ENCODE measurements at regions not wholly inside any gene's neighbourhood (a gene's known extent, or its start where the extent isn't known, plus 50 kb on each side); places are given as distances from the start of the nearest gene placed in this dataset.

- H3K36me3 ChIP-seq (ENCODE audit: insufficient read depth, low read length), result no peaks in the 10 kb centered on the region
- H3K4me1 ChIP-seq (ENCODE audit: insufficient read depth, low read length), result peaks cover 8% of the 10 kb centered on the region
- H3K27me3 ChIP-seq (ENCODE audit: insufficient read depth, low read length), result peaks cover 68% of the 10 kb centered on the region
- no peak overlapping the region for H3K4me3 ChIP-seq (ENCODE audit: low read length)
- no peaks in the 10 kb centered on the region for H3K9me3 ChIP-seq (ENCODE audit: low read length)
- no peak overlapping the region for H2AFZ ChIP-seq (ENCODE audit: low read depth, low read length)
Measured at GRCh38 chr20:62549499-62550086, 73.8 kb upstream of the GATA5 start.

- Histone ChIP-seq H3K36me3 (ENCODE audit: insufficient read depth, low read length) (no peaks in the 10 kb centered on the region), H3K9me3 (ENCODE audit: low read length) (no peaks in the 10 kb centered on the region), H2AFZ (ENCODE audit: low read depth, low read length) (no peak overlapping the region), H3K27me3 (ENCODE audit: insufficient read depth, low read length) (peaks cover 73% of the 10 kb centered on the region), H3K4me1 (ENCODE audit: insufficient read depth, low read length) (peaks cover 8% of the 10 kb centered on the region), H3K4me3 (ENCODE audit: low read length) (no peak overlapping the region)
Measured at GRCh38 chr20:62550087-62550632, 74.4 kb upstream of the GATA5 start.

- H2AFZ ChIP-seq (ENCODE audit: low read depth, low read length), result no peak overlapping the region
- H3K27me3 ChIP-seq (ENCODE audit: insufficient read depth, low read length), result peaks cover 88% of the 10 kb centered on the region
Measured at GRCh38 chr20:62551407-62552323, 75.9 kb upstream of the GATA5 start.

GRCh38 chr20:62552613-62553012 lies 76.8 kb upstream of the GATA5 start:
- Histone ChIP-seq H3K4me1 (ENCODE audit: insufficient read depth, low read length) (peaks cover 12% of the 10 kb centered on the region), H3K27me3 (ENCODE audit: insufficient read depth, low read length) (peaks cover 95% of the 10 kb centered on the region), H3K36me3 (ENCODE audit: insufficient read depth, low read length) (no peaks in the 10 kb centered on the region), H3K9me3 (ENCODE audit: low read length) (no peaks in the 10 kb centered on the region), H3K4me3 (ENCODE audit: low read length) (no peak overlapping the region), H2AFZ (ENCODE audit: low read depth, low read length) (no peak overlapping the region)

More at GRCh38 chr20:62551407-62552323, 75.9 kb upstream of the GATA5 start:
- Histone ChIP-seq H3K4me3 (ENCODE audit: low read length) (no peak overlapping the region), H3K4me1 (ENCODE audit: insufficient read depth, low read length) (peaks cover 8% of the 10 kb centered on the region), H3K36me3 (ENCODE audit: insufficient read depth, low read length) (no peaks in the 10 kb centered on the region), H3K9me3 (ENCODE audit: low read length) (no peaks in the 10 kb centered on the region)

- peaks cover 96% of the 10 kb centered on the region for H3K27me3 ChIP-seq (ENCODE audit: insufficient read depth, low read length)
- no peak overlapping the region for H2AFZ ChIP-seq (ENCODE audit: low read depth, low read length)
- H3K9me3 ChIP-seq (ENCODE audit: low read length), result no peaks in the 10 kb centered on the region
- peaks cover 17% of the 10 kb centered on the region for H3K4me1 ChIP-seq (ENCODE audit: insufficient read depth, low read length)
- H3K4me3 ChIP-seq (ENCODE audit: low read length), result no peak overlapping the region
- no peaks in the 10 kb centered on the region for H3K36me3 ChIP-seq (ENCODE audit: insufficient read depth, low read length)
Measured at GRCh38 chr20:62553136-62553837, 77.5 kb upstream of the GATA5 start.

GRCh38 chr20:62553838-62554161 lies 78.0 kb upstream of the GATA5 start:
- H3K27me3 ChIP-seq (ENCODE audit: insufficient read depth, low read length), result peaks cover 96% of the 10 kb centered on the region
- no peak overlapping the region for H3K4me3 ChIP-seq (ENCODE audit: low read length)
- peaks cover 19% of the 10 kb centered on the region for H3K4me1 ChIP-seq (ENCODE audit: insufficient read depth, low read length)

GRCh38 chr20:62554214-62554897 lies 78.6 kb upstream of the GATA5 start:
- Histone ChIP-seq H3K27me3 (ENCODE audit: insufficient read depth, low read length) (peaks cover 96% of the 10 kb centered on the region), H3K36me3 (ENCODE audit: insufficient read depth, low read length) (no peaks in the 10 kb centered on the region), H3K4me1 (ENCODE audit: insufficient read depth, low read length) (peaks cover 19% of the 10 kb centered on the region), H3K9me3 (ENCODE audit: low read length) (no peaks in the 10 kb centered on the region), H3K4me3 (ENCODE audit: low read length) (no peak overlapping the region), H2AFZ (ENCODE audit: low read depth, low read length) (no peak overlapping the region)

More at GRCh38 chr20:62553838-62554161, 78.0 kb upstream of the GATA5 start:
- no peaks in the 10 kb centered on the region for H3K9me3 ChIP-seq (ENCODE audit: low read length)
- no peaks in the 10 kb centered on the region for H3K36me3 ChIP-seq (ENCODE audit: insufficient read depth, low read length)
- H2AFZ ChIP-seq (ENCODE audit: low read depth, low read length), result no peak overlapping the region

GRCh38 chr20:62554898-62555641 lies 79.3 kb upstream of the GATA5 start:
- Histone ChIP-seq H3K36me3 (ENCODE audit: insufficient read depth, low read length) (no peaks in the 10 kb centered on the region), H3K27me3 (ENCODE audit: insufficient read depth, low read length) (peaks cover 95% of the 10 kb centered on the region), H3K9me3 (ENCODE audit: low read length) (no peaks in the 10 kb centered on the region), H3K4me3 (ENCODE audit: low read length) (no peak overlapping the region), H3K4me1 (ENCODE audit: insufficient read depth, low read length) (peaks cover 19% of the 10 kb centered on the region), H2AFZ (ENCODE audit: low read depth, low read length) (no peak overlapping the region)

- no peaks in the 10 kb centered on the region for H3K9me3 ChIP-seq (ENCODE audit: low read length)
- peaks cover 19% of the 10 kb centered on the region for H3K4me1 ChIP-seq (ENCODE audit: insufficient read depth, low read length)
- no peaks in the 10 kb centered on the region for H3K36me3 ChIP-seq (ENCODE audit: insufficient read depth, low read length)
- no peak overlapping the region for H3K4me3 ChIP-seq (ENCODE audit: low read length)
- H2AFZ ChIP-seq (ENCODE audit: low read depth, low read length), result no peak overlapping the region
- peaks cover 95% of the 10 kb centered on the region for H3K27me3 ChIP-seq (ENCODE audit: insufficient read depth, low read length)
Measured at GRCh38 chr20:62555642-62556420, 80.0 kb upstream of the GATA5 start.

- no peak overlapping the region for H3K4me3 ChIP-seq (ENCODE audit: low read length)
- H3K27me3 ChIP-seq (ENCODE audit: insufficient read depth, low read length), result peaks cover 96% of the 10 kb centered on the region
- no peaks in the 10 kb centered on the region for H3K36me3 ChIP-seq (ENCODE audit: insufficient read depth, low read length)
- H3K4me1 ChIP-seq (ENCODE audit: insufficient read depth, low read length), result peaks cover 11% of the 10 kb centered on the region
- H3K9me3 ChIP-seq (ENCODE audit: low read length), result no peaks in the 10 kb centered on the region
- no peak overlapping the region for H2AFZ ChIP-seq (ENCODE audit: low read depth, low read length)
Measured at GRCh38 chr20:62557462-62557861, 81.7 kb upstream of the GATA5 start.

- Histone ChIP-seq H3K27me3 (ENCODE audit: insufficient read depth, low read length) (peaks cover 96% of the 10 kb centered on the region), H3K9me3 (ENCODE audit: low read length) (no peaks in the 10 kb centered on the region), H2AFZ (ENCODE audit: low read depth, low read length) (no peak overlapping the region), H3K4me1 (ENCODE audit: insufficient read depth, low read length) (peaks cover 11% of the 10 kb centered on the region), H3K4me3 (ENCODE audit: low read length) (no peak overlapping the region), H3K36me3 (ENCODE audit: insufficient read depth, low read length) (no peaks in the 10 kb centered on the region)
Measured at GRCh38 chr20:62557999-62558408, 82.2 kb upstream of the GATA5 start.
